ENCODE measurements at regions not wholly inside any gene's neighbourhood (a gene's known extent, or its start where the extent isn't known, plus 50 kb on each side); places are given as distances from the start of the nearest gene placed in this dataset.
"Not testable (repeated sequence)": the region's sequence is repeated elsewhere in the genome, so short reads cannot be mapped to it uniquely, and the experiment has no call there.

- H3K27me3 Mint-ChIP-seq, result peaks cover 12% of the 10 kb centered on the region
These were observed 110.9 kb downstream of the FAM161A start for GRCh38 chr2:61742955-61743354.

GRCh38 chr2:61737841-61738240 is 116.0 kb downstream of the FAM161A start:
- H3K9me3 ChIP-seq (ENCODE audit: control insufficient read depth, low read length, poor library complexity, severe bottlenecking), result no peaks in the 10 kb centered on the region
- H3K4me3 Mint-ChIP-seq, result no peak overlapping the region
- DNase-seq (no peak), ATAC-seq (no peak)
- peaks cover 9% of the 10 kb centered on the region for H3K27me3 Mint-ChIP-seq
- H3K4me1 Mint-ChIP-seq, result peaks cover 2% of the 10 kb centered on the region
- H3K27ac Mint-ChIP-seq, result no peak overlapping the region
- H3K36me3 Mint-ChIP-seq (ENCODE audit: low read depth), result no peaks in the 10 kb centered on the region

More at GRCh38 chr2:61742955-61743354, 110.9 kb downstream of the FAM161A start:
- Mint-ChIP-seq H3K27ac (no peak overlapping the region), H3K4me1 (peaks cover 2% of the 10 kb centered on the region), H3K4me3 (no peak overlapping the region), H3K36me3 (ENCODE audit: low read depth) (no peaks in the 10 kb centered on the region)
- no peak for DNase-seq
- H3K9me3 ChIP-seq (ENCODE audit: control insufficient read depth, low read length, poor library complexity, severe bottlenecking), result no peaks in the 10 kb centered on the region
- no peak for ATAC-seq

GRCh38 chr2:61736953-61737352 is 116.9 kb downstream of the FAM161A start:
- Mint-ChIP-seq H3K4me1 (peaks cover 2% of the 10 kb centered on the region), H3K27ac (no peak overlapping the region), H3K27me3 (peaks cover 9% of the 10 kb centered on the region), H3K4me3 (no peak overlapping the region), H3K36me3 (ENCODE audit: low read depth) (no peaks in the 10 kb centered on the region)
- no peaks in the 10 kb centered on the region for H3K9me3 ChIP-seq (ENCODE audit: control insufficient read depth, low read length, poor library complexity, severe bottlenecking)
- no peak for ATAC-seq
- DNase-seq, result no peak

GRCh38 chr2:61733563-61733962 is 120.3 kb downstream of the FAM161A start:
- no peak overlapping the region for H3K27ac Mint-ChIP-seq
- no peaks in the 10 kb centered on the region for H3K9me3 ChIP-seq (ENCODE audit: control insufficient read depth, low read length, poor library complexity, severe bottlenecking)
- H3K27me3 Mint-ChIP-seq, result peaks cover 9% of the 10 kb centered on the region
- H3K4me1 Mint-ChIP-seq, result no peaks in the 10 kb centered on the region
- ATAC-seq, result no peak
- DNase-seq, result no peak
- H3K4me3 Mint-ChIP-seq, result no peak overlapping the region
- H3K36me3 Mint-ChIP-seq (ENCODE audit: low read depth), result no peaks in the 10 kb centered on the region

GRCh38 chr2:61732787-61733186 is 121.1 kb downstream of the FAM161A start:
- H3K4me3 Mint-ChIP-seq, result no peak overlapping the region
- ATAC-seq (no peak), DNase-seq (no peak)
- no peaks in the 10 kb centered on the region for H3K4me1 Mint-ChIP-seq
- H3K27me3 Mint-ChIP-seq, result peaks cover 12% of the 10 kb centered on the region
- H3K9me3 ChIP-seq (ENCODE audit: control insufficient read depth, low read length, poor library complexity, severe bottlenecking), result no peaks in the 10 kb centered on the region
- H3K36me3 Mint-ChIP-seq (ENCODE audit: low read depth), result no peaks in the 10 kb centered on the region
- H3K27ac Mint-ChIP-seq, result no peak overlapping the region

GRCh38 chr2:61727746-61728145 is 126.1 kb downstream of the FAM161A start:
- H3K4me3 Mint-ChIP-seq, result no peak overlapping the region
- H3K27ac Mint-ChIP-seq, result no peak overlapping the region
- no peaks in the 10 kb centered on the region for H3K9me3 ChIP-seq (ENCODE audit: control insufficient read depth, low read length, poor library complexity, severe bottlenecking)
- ATAC-seq, result no peak
- DNase-seq, result no peak
- H3K27me3 Mint-ChIP-seq, result peaks cover 9% of the 10 kb centered on the region
- H3K4me1 Mint-ChIP-seq, result no peaks in the 10 kb centered on the region
- peaks cover 3% of the 10 kb centered on the region for H3K36me3 Mint-ChIP-seq (ENCODE audit: low read depth)

GRCh38 chr2:61726456-61727209 is 127.2 kb downstream of the FAM161A start:
- Mint-ChIP-seq H3K27me3 (peaks cover 10% of the 10 kb centered on the region), H3K36me3 (ENCODE audit: low read depth) (peaks cover 3% of the 10 kb centered on the region)

GRCh38 chr2:61723364-61723763 is 130.5 kb downstream of the FAM161A start:
- not testable (repeated sequence) for H3K4me3 Mint-ChIP-seq; DNase-seq; H3K36me3 Mint-ChIP-seq (ENCODE audit: low read depth); H3K4me1 Mint-ChIP-seq; H3K9me3 ChIP-seq (ENCODE audit: control insufficient read depth, low read length, poor library complexity, severe bottlenecking); ATAC-seq; H3K27ac Mint-ChIP-seq
- peaks cover 25% of the 10 kb centered on the region for H3K27me3 Mint-ChIP-seq

More at GRCh38 chr2:61726456-61727209, 127.2 kb downstream of the FAM161A start:
- ATAC-seq (no peak), DNase-seq (no peak)
- Mint-ChIP-seq H3K4me3 (no peak overlapping the region), H3K27ac (no peak overlapping the region), H3K4me1 (no peaks in the 10 kb centered on the region)
- H3K9me3 ChIP-seq (ENCODE audit: control insufficient read depth, low read length, poor library complexity, severe bottlenecking), result no peaks in the 10 kb centered on the region

- no peaks in the 10 kb centered on the region for H3K4me1 Mint-ChIP-seq
- H3K27me3 Mint-ChIP-seq, result peaks cover 25% of the 10 kb centered on the region
- ATAC-seq, result no peak
- H3K36me3 Mint-ChIP-seq (ENCODE audit: low read depth), result peaks cover 7% of the 10 kb centered on the region
- no peak overlapping the region for H3K4me3 Mint-ChIP-seq
- no peak for DNase-seq
- no peak overlapping the region for H3K27ac Mint-ChIP-seq
- no peaks in the 10 kb centered on the region for H3K9me3 ChIP-seq (ENCODE audit: control insufficient read depth, low read length, poor library complexity, severe bottlenecking)
These were observed 131.1 kb downstream of the FAM161A start for GRCh38 chr2:61722800-61723199.

GRCh38 chr2:61722318-61722717 is 131.5 kb downstream of the FAM161A start:
- DNase-seq (no peak), ATAC-seq (no peak)
- peaks cover 26% of the 10 kb centered on the region for H3K27me3 Mint-ChIP-seq
- no peaks in the 10 kb centered on the region for H3K4me1 Mint-ChIP-seq
- H3K36me3 Mint-ChIP-seq (ENCODE audit: low read depth), result peaks cover 7% of the 10 kb centered on the region
- no peak overlapping the region for H3K4me3 Mint-ChIP-seq
- H3K9me3 ChIP-seq (ENCODE audit: control insufficient read depth, low read length, poor library complexity, severe bottlenecking), result no peaks in the 10 kb centered on the region
- H3K27ac Mint-ChIP-seq, result no peak overlapping the region

- Mint-ChIP-seq H3K36me3 (ENCODE audit: low read depth) (peaks cover 7% of the 10 kb centered on the region), H3K4me3 (no peak overlapping the region), H3K4me1 (no peaks in the 10 kb centered on the region), H3K27ac (no peak overlapping the region), H3K27me3 (peaks cover 26% of the 10 kb centered on the region)
- no peak for DNase-seq
- H3K9me3 ChIP-seq (ENCODE audit: control insufficient read depth, low read length, poor library complexity, severe bottlenecking), result no peaks in the 10 kb centered on the region
- ATAC-seq, result no peak
These were observed 132.5 kb downstream of the FAM161A start for GRCh38 chr2:61721382-61721781.

GRCh38 chr2:61720911-61721310 is 132.9 kb downstream of the FAM161A start:
- DNase-seq, result no peak
- Mint-ChIP-seq H3K36me3 (ENCODE audit: low read depth) (peaks cover 5% of the 10 kb centered on the region), H3K27me3 (peaks cover 26% of the 10 kb centered on the region), H3K27ac (no peak overlapping the region), H3K4me3 (no peak overlapping the region), H3K4me1 (no peaks in the 10 kb centered on the region)
- ATAC-seq, result no peak
- H3K9me3 ChIP-seq (ENCODE audit: control insufficient read depth, low read length, poor library complexity, severe bottlenecking), result no peaks in the 10 kb centered on the region

GRCh38 chr2:61718965-61719364 is 134.9 kb downstream of the FAM161A start:
- Mint-ChIP-seq H3K4me1 (no peaks in the 10 kb centered on the region), H3K27ac (no peak overlapping the region), H3K4me3 (no peak overlapping the region), H3K27me3 (peaks cover 23% of the 10 kb centered on the region), H3K36me3 (ENCODE audit: low read depth) (peaks cover 4% of the 10 kb centered on the region)
- DNase-seq, result no peak
- H3K9me3 ChIP-seq (ENCODE audit: control insufficient read depth, low read length, poor library complexity, severe bottlenecking), result no peaks in the 10 kb centered on the region
- no peak for ATAC-seq

GRCh38 chr2:61715506-61715905 is 138.4 kb downstream of the FAM161A start:
- ATAC-seq (no peak), DNase-seq (no peak)
- Mint-ChIP-seq H3K4me3 (no peak overlapping the region), H3K27me3 (peaks cover 18% of the 10 kb centered on the region), H3K36me3 (ENCODE audit: low read depth) (peaks cover 4% of the 10 kb centered on the region), H3K27ac (no peak overlapping the region), H3K4me1 (no peaks in the 10 kb centered on the region)
- no peaks in the 10 kb centered on the region for H3K9me3 ChIP-seq (ENCODE audit: control insufficient read depth, low read length, poor library complexity, severe bottlenecking)
